AG09309 (cell line): ENCODE measurements at regions not wholly inside any gene's neighbourhood (a gene's known extent, or its start where the extent isn't known, plus 50 kb on each side); places are given as distances from the start of the nearest gene placed in this dataset.

Experiments used
- DNase-seq: peaks from one replicate; pipeline ENCODE4 v3.0.0-alpha.2; 2010; ENCODE audit warnings: low read depth
- H3K4me3 ChIP-seq: 2 replicates; pipeline ENCODE4 v1.5.1; 2011; ENCODE audit warnings: mild to moderate bottlenecking, low read depth, low read length, moderate library complexity; ENCODE audit not compliant: control insufficient read depth
- CTCF ChIP-seq: IDR thresholded peaks from 2 replicates; pipeline ENCODE4 v1.5.1; 2011; ENCODE audit warnings: mild to moderate bottlenecking, low read depth, low read length, inconsistent platforms; ENCODE audit not compliant: insufficient read depth, control insufficient read depth; ENCODE audit errors: missing control alignments

- TF ChIP-seq CTCF, result no peak
- no peak overlapping the region for H3K4me3 ChIP-seq
- DNase-seq, result no peak
These were observed 110.6 kb downstream of the PFKFB3 start for GRCh38 chr10:6313111-6313895.

GRCh38 chr10:6314620-6315205 is 112.0 kb downstream of the PFKFB3 start:
- DNase-seq, result no peak
- no peak for TF ChIP-seq CTCF

GRCh38 chr10:6319119-6319518 is 116.4 kb downstream of the PFKFB3 start:
- TF ChIP-seq CTCF, result no peak
- no peak overlapping the region for H3K4me3 ChIP-seq
- no peak for DNase-seq

More at GRCh38 chr10:6314620-6315205, 112.0 kb downstream of the PFKFB3 start:
- no peak overlapping the region for H3K4me3 ChIP-seq

GRCh38 chr10:6320320-6321010 is 117.7 kb downstream of the PFKFB3 start:
- DNase-seq, result no peak
- no peak overlapping the region for H3K4me3 ChIP-seq
- no peak for TF ChIP-seq CTCF

- H3K4me3 ChIP-seq, result no peak overlapping the region
- no peak for TF ChIP-seq CTCF
- no peak for DNase-seq
These were observed 119.1 kb downstream of the PFKFB3 start for GRCh38 chr10:6321880-6322279.

- no peak for DNase-seq
- no peak overlapping the region for H3K4me3 ChIP-seq
- TF ChIP-seq CTCF, result no peak
These were observed 120.1 kb downstream of the PFKFB3 start for GRCh38 chr10:6322805-6323204.
